Colonic mucosa (tissue), 4 donors: ENCODE measurements at regions not wholly inside any gene's neighbourhood (a gene's known extent, or its start where the extent isn't known, plus 50 kb on each side); places are given as distances from the start of the nearest gene placed in this dataset.

Experiments
- DNase-seq: peaks from one replicate; pipeline ENCODE4 v3.0.0-alpha.2; 2020
- H3K27ac ChIP-seq: fragments of 200-600 bp; one replicate; pipeline ENCODE4 v1.8.0; 2021
- H3K27me3 ChIP-seq: fragments of 200-600 bp; one replicate; pipeline ENCODE4 v1.8.0; 2021
- H3K36me3 ChIP-seq: fragments of 200-600 bp; one replicate; pipeline ENCODE4 v1.8.0; 2021
- H3K4me1 ChIP-seq: fragments of 200-600 bp; one replicate; pipeline ENCODE4 v1.8.0; 2021; ENCODE audit warnings: mild to moderate bottlenecking
- H3K4me3 ChIP-seq: fragments of 200-600 bp; one replicate; pipeline ENCODE4 v1.8.0; 2021
- H3K9ac ChIP-seq, 2 donors: one replicate each; pipeline ENCODE4 v1.7.0; 2013; ENCODE audit warnings: control low read depth in 2 of 2, low read depth in 2 of 2, low read length in 2 of 2
- H3K9me3 ChIP-seq: fragments of 200-600 bp; one replicate; pipeline ENCODE4 v1.8.0; 2021
- intact Hi-C: fragments of 100-400 bp; cut with DNase I; formaldehyde crosslinking; loops from one replicate; pipeline ENCODE4 v1.14.1; 2022
- TF ChIP-seq, protein P1 (sequence below): fragments of 200-600 bp; IDR thresholded peaks from one replicate; pipeline ENCODE4 v1.8.0; 2022; ENCODE audit warnings: antibody characterized with exemption, mild to moderate bottlenecking
- donor health status: healthy.
- donor health status: DM: no; HTN: no; CAD: no.
- donor health status: DM: no; HTN: no; CAD: no.

DNA sequence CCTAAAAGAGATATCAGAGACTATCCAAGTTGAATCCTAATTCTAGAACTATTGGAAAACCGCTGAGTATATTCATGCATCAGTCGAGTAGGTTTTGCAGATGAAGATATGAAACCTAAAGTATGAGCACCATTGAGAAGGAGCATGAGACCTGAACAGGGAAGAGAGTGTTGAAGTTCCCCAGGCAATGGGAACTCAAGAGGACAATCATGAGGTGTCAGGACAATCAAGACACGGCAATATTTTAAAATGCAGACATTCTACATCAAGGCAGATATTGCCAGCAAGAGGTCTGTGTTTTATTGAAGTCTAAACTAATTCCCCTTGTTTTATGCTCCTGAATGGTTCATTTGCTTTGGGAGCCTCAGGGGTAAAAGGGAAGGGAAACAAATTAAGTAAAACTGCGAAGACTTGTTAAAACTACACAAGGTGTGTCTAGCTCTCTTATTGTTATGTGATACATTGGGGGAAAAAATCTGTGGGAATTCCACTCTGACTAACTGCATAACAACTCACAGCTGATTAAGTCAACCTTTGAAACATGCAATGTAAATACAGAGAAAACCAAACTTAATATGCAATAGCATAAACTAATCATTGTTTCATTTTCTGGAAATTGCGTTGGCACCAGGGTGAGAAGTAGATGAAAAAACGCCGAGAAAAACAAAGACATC, 347.9 kb upstream of the ADGRL2 start:
- TF ChIP-seq, protein P1, sequence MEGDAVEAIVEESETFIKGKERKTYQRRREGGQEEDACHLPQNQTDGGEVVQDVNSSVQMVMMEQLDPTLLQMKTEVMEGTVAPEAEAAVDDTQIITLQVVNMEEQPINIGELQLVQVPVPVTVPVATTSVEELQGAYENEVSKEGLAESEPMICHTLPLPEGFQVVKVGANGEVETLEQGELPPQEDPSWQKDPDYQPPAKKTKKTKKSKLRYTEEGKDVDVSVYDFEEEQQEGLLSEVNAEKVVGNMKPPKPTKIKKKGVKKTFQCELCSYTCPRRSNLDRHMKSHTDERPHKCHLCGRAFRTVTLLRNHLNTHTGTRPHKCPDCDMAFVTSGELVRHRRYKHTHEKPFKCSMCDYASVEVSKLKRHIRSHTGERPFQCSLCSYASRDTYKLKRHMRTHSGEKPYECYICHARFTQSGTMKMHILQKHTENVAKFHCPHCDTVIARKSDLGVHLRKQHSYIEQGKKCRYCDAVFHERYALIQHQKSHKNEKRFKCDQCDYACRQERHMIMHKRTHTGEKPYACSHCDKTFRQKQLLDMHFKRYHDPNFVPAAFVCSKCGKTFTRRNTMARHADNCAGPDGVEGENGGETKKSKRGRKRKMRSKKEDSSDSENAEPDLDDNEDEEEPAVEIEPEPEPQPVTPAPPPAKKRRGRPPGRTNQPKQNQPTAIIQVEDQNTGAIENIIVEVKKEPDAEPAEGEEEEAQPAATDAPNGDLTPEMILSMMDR: no peak
- no peak overlapping the region for H3K9ac ChIP-seq
- H3K27me3 ChIP-seq: no peaks in the 10 kb centered on the region
- H3K4me1 ChIP-seq: no peaks in the 10 kb centered on the region
- peak overlapping the region; percentile 51 for H3K27ac ChIP-seq
- no peaks in the 10 kb centered on the region for H3K9me3 ChIP-seq
- no peak for DNase-seq
- H3K36me3 ChIP-seq: no peaks in the 10 kb centered on the region
- intact Hi-C loops: no loop called here
- H3K4me3 ChIP-seq: no peak overlapping the region

DNA sequence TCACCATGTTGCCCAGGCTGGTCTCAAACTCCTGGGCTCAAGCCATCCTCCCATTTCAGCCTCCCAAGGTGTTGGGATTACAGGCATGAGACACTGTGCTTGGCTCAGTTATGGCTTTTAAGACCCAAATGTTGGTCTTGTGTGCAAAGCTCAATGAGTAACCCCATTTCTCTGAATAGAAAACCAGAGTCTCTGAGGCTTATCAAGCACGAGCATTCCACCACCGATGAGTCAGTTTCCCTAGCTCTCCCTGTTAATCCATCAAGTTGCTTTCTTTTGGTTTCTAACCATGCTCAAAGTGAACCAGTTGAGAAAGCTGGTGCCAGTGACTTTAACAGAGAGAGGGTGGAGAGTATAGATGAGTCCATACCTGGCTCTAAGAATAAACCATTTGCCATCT, 350.9 kb upstream of the ADGRL2 start:
- intact Hi-C loops: loop anchor here (2.0 kb wide), 1 partner anchor 19 kb away; no protein-coding TSS in a partner anchor

DNA sequence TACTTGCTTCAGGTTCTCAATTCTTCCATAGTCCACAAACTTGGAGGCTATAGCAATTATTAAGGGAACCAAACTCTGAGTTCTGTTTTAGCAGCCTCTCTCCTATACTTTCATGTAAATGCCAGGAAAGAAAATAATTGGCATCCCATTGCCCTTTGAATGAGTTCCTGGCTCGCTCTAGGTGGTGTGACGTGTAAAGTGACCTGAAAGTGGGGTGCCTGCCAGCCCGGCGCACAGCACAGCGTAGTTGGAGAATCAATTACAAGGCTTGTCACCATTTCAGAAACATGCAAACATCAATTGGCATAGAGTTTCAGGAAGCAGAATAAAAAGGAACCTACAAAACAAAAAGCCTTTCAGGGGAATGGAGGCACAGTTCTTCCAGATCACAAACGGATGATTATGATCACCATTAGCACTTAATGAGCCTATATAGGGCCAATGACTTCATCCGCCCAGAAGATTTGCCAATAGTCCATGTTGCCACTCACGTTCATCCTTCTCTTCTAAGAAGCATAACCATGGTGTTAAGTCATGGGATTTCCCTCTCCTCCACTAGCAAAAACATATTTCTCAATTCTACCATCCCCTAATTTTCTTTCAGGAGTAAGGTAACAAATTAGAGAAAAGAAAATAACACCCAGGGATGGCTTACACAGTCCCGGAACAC, 354.6 kb upstream of the ADGRL2 start:
- no peak overlapping the region for H3K27ac ChIP-seq
- H3K36me3 ChIP-seq: no peaks in the 10 kb centered on the region
- intact Hi-C loops: no loop called here
- H3K4me1 ChIP-seq: no peaks in the 10 kb centered on the region
- H3K4me3 ChIP-seq: no peak overlapping the region
- no peak overlapping the region for H3K9ac ChIP-seq
- TF ChIP-seq, protein P1: no peak
- no peaks in the 10 kb centered on the region for H3K9me3 ChIP-seq
- no peaks in the 10 kb centered on the region for H3K27me3 ChIP-seq
- DNase-seq: no peak

More for the DNA sequence above, 350.9 kb upstream of the ADGRL2 start:
- Histone ChIP-seq H3K36me3 (no peaks in the 10 kb centered on the region), H3K27ac (no peak overlapping the region), H3K9ac (no peak overlapping the region), H3K4me3 (no peak overlapping the region), H3K4me1 (no peaks in the 10 kb centered on the region), H3K27me3 (no peaks in the 10 kb centered on the region), H3K9me3 (no peaks in the 10 kb centered on the region)
- TF ChIP-seq, protein P1: no peak
- no peak for DNase-seq

DNA sequence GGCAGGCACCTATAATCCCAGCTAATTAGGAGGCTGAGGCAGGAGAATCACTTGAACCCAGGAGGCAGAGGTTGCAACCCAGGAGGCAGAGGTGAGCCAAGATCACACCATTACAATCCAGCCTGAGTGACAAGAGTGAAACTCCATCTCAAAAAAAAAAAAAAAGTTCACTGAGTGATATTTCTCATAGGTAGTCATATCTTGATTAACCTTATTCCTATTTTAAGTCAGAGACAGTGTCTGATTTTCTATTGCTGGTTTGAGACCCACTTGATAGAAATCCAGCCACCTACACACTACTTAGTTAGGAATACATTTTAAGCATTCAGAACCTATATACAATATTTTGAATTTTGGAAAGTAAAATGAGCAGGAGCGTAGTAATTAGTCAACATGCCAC, 357.4 kb upstream of the ADGRL2 start:
- intact Hi-C loops: no loop called here
- H3K9ac ChIP-seq: no peak overlapping the region
- no peaks in the 10 kb centered on the region for H3K36me3 ChIP-seq
- no peaks in the 10 kb centered on the region for H3K27me3 ChIP-seq
- H3K4me1 ChIP-seq: no peaks in the 10 kb centered on the region
- no peak overlapping the region for H3K4me3 ChIP-seq
- TF ChIP-seq, protein P1: no peak
- no peaks in the 10 kb centered on the region for H3K9me3 ChIP-seq
- DNase-seq: no peak
- H3K27ac ChIP-seq: no peak overlapping the region

DNA sequence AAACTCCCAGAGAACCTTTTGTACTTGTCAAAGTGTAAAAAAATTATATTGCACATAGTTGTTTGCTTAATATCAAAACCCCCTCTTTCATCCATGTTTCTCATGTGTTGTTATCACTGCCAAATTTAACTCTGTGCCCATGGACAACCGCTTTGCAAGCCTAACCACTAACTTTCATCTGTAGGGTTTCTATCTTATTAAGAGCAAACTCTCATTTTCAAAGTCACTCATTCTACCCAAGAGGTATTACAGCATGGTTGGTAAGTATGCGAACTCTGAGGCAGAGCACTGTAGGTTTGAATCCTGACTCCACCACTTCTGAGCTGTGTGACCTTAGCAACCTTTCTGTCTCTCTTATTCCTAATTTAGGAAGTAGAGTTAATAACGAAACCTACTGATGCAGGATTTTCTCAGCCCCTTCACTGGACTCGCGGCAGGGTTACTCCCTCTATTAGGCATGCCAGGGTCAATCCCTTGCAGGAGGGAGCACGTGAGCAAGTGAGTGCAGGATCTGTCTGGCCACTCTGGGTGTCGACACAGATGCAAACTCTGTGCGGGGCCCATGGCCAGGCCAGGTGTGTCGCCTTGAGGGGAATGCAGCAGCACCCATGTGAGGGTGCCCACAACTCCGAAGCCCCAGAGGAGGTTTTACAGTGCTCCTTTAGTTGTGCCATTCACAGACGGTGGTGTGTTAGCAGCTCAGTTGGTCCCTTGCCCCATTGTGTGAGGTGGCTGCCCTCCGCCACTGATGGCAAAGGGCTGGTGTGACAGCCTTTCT, 361.5 kb upstream of the ADGRL2 start:
- Histone ChIP-seq H3K4me1 (no peaks in the 10 kb centered on the region), H3K27me3 (no peaks in the 10 kb centered on the region), H3K36me3 (no peaks in the 10 kb centered on the region), H3K9me3 (no peaks in the 10 kb centered on the region), H3K4me3 (no peak overlapping the region), H3K9ac (no peak overlapping the region), H3K27ac (no peak overlapping the region)
- TF ChIP-seq, protein P1: no peak
- DNase-seq: no peak
- intact Hi-C loops: no loop called here
